Fibroblast of peridontal ligament (primary cell): ENCODE measurements at regions not wholly inside any gene's neighbourhood (a gene's known extent, or its start where the extent isn't known, plus 50 kb on each side); places are given as distances from the start of the nearest gene placed in this dataset.
A peak's percentile ranks its signal among the peaks of the same experiment; 100 is the strongest.
"Not testable (repeated sequence)": the region's sequence is repeated elsewhere in the genome, so short reads cannot be mapped to it uniquely, and the experiment has no call there.

ENCODE experiments used
- DNase-seq: peaks from one replicate; pipeline ENCODE4 v3.0.0-alpha.2; 2010; ENCODE audit errors: extremely low read depth

DNA sequence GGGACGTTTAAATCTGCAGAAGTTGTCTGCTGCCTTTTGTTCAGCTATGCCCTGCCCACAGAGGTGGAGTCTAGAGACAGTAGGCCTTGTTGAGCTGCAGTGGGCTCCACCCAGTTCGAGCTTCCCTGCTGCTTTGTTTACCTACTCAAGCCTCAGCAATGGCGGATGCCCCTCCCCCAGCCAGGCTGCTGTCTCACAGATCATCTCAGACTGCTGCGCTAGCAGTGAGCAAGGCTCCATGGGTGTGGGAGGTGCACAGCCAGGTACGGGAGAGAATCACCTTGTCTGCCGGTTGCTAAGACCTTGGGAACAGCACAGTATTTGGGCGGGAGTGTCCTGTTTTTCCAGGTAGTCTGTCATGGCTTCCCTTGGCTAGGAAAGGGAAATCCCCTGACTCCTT lies 114.3 kb upstream of the PALM2AKAP2 start:
- DNase-seq: not testable (repeated sequence)

DNA sequence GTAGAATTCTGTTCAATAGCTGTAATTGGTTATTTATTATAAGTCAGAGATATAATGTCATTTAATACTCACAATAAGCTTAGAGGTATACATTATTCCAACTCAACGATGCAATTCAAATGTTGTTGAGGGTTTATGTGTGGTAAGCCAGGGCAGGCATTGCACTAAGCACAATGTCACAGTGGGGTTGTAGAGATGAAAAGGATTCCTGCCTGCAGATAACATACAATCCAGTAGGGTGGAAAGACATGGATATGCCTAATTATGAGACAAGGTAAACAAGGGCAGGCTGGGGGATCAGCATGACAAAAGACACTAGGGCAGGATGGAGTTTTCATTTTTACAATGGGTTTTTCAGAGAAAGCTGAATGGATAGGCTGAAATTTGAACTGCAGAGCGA lies 98.7 kb upstream of the PALM2AKAP2 start:
- no peak for DNase-seq

DNA sequence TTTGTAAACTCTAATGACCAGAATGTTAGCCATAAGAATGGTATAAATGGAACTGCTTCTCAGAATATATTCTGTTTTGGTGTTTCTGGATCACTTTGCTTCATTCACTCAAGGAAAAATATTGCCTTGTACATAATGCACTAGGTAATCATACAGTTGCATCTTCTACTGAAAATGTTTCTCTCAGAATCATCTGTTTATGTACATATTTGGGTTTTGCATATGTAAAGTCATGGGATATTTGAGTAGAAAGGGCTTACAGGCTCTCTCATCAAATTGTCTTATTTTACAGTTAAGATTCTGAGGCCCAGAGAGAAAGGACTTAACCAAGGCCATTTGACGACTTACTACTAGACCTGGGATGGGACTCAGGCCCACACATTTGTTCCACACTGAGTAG lies 97.8 kb upstream of the PALM2AKAP2 start:
- no peak for DNase-seq

DNA sequence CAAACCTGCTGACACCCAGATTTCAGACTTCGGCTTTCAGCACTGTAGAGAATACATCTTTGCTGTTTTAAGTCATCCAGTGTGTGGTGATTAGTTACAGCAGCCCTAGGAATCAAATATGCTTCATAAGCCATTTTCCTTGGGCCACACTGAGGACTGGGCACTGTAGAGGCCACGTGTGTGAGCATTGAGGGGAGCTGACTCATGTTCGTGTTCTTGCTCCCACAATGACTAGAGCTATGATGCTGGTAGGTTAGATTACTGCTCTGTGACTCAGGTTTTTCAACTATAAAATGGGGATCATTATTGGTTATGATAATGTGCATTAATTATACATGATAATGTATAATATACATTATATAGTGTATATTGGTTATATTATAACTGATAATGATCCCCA lies 96.5 kb upstream of the PALM2AKAP2 start:
- no peak for DNase-seq

DNA sequence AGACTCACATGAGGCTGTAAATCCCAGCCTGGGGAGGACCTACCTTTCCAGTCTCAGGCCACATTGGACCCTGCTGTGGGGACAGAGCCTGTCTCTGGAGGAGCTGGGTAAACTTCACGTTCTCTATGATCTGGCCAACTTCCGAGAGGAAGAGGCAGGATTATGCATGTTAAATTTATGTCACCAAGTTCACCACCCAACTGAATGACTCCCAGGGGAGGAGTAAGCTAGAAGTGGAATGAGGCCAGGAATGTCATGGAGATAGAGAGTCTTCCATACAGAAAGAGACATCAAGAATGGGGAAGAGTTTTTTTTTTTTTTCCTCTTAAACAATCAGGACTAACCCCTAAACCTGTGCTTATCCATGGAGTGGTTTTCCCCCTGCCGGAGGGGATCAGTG lies 90.3 kb upstream of the PALM2AKAP2 start:
- no peak for DNase-seq

DNA sequence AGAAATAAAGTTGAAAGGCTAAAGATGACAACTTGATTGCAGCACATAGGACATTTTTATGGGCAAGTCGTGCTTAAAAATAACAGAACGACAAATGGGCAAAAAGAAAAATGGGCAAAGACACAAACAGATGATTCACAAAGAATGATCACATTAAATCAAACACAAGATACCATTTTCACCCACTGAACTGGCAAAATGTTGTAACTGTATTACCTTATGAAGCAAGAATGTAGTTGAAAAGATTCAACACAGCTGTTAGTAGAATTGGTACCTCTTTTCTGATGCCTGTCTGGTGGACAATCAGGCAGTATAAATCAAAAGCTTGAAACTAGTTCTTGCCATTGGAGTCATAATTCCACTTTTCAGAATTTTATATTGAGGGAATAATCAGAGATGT lies 81.0 kb upstream of the PALM2AKAP2 start:
- peak; percentile 28 for DNase-seq

DNA sequence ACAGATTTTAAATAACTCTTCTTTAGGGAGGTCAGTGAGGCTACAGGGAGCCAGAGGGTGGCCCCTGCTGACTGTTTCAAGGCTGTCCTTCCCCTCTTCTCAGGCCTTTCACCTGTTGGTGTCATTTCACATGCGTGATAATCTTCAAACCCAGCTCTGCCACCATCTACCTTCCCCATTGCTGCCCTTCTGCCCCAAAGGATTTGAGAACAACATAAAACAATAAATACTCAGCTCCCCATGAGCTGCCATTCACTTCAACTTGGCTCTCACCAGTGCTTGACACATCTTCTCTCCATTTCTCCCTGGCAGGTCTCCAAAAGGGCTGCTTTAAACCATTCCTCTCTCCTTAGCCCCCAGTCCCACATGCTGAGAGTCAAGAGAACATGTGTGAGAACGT lies 75.5 kb upstream of the PALM2AKAP2 start:
- no peak for DNase-seq

DNA sequence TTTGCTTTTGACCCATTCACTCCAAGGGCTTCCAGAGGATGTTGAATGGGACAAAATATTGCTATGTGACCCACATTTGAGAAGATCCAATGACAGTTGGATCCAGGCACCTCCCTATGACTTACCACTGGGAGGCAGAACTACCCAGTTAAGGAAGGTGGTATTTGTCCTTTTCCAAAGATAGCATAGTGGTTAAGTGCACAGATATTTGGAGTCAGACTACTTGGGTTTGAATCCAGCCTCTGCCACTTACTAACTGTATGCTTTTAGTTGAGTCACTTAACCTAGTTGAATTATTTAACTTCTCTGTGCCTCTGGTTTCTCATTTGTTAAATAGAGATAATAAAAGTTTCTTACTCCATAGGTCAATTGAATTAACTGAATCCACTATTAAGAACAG lies 74.5 kb upstream of the PALM2AKAP2 start:
- peak; percentile 55 for DNase-seq

DNA sequence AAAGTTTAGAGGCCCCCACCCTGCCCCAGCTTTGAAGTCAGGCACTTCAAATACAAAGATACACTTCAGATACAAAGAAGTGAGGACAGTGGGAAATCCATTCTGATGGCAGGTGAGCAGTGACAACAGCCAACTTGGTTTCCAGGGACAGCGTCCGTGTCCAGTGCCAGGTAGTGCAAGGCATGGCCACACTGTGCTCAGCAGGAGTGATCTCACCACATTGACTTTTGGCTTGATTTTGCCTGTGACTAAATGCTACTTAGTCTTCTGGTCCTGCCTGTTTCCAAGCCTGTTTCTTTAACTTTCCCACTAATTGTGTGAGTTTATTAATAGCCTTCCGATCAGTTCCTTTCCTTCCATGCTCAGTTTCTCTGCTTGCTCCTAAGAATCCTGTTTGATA lies 72.6 kb upstream of the PALM2AKAP2 start:
- no peak for DNase-seq

DNA sequence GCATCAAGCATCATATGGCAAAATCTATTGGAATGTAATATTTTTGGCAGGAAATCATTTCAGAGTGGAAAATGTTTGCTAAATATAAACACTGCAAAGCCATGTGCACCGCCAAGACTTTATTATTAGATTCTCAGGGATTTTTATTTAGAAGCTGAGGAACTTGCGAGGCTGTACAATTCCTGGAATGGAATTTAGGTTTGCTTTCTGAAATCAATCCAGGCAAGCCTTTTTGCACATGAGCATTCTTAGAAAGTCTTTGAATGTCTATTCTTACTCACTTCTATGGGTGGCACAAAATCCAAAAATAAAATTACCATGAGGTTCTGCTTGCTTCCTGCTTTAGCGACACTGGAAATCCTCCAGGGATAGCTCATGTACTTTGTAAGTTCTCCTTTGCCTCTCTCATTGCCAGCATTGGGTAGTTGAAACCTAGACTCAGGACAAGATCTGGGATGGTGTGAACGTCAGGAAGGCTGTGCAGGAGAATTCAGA lies 71.5 kb upstream of the PALM2AKAP2 start:
- peak; percentile 38 for DNase-seq

DNA sequence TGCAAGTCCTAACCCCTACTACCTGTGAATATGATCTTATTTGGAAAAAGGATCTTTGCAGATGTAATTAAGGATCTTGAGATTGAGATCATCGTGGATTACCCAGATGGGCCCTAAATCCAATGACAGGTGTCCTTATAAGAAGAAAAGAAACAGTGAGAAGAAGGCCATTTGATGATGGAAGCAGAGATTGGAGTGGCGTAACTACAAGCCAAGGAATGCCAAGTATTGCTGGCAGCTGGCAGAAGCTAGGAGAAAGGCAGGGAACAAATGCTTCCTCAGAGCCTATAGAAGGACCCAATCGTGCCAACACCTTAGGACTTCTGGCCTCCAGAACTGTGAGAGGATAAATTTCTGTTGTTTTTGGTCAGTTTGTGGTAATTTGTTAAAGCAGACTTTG lies 70.1 kb upstream of the PALM2AKAP2 start:
- no peak for DNase-seq

DNA sequence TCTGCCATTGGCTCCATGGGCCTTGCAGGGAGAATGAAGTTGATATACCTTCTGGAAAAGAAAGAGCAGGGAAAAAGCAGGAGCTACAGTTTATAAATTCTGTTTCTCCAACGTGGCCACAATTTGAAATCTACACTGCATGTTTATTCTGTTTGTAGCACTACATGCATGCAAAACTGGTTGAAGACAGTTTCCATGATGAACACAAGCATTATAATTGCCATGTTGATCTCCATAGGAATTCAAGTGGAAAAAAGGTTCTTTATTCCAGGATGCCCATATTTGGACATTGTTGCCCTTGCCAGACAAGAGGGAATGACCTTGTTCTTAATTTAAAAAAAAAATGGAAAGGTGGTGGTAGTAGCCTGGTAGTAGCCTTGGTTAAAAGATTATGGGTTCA lies 69.2 kb upstream of the PALM2AKAP2 start:
- no peak for DNase-seq

DNA sequence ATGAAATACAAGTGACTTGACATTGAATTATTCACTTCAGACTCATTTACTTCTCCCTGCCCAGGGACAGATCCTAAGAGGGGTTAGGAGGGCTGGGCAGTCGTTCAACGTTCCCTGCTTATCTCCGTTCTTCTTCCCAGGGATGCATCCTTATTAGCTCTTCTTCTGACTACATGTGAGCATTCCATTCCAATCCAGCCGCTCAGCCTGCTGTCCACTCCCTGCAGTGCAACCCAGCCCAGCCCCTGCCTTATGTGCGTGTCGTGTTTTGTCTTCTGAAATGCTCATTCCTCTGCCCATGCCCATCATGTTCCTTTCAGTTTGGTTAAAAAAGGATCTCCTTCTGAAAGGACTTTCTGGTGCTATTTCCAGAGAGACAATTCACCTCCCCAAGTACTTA lies 64.7 kb upstream of the PALM2AKAP2 start:
- no peak for DNase-seq

DNA sequence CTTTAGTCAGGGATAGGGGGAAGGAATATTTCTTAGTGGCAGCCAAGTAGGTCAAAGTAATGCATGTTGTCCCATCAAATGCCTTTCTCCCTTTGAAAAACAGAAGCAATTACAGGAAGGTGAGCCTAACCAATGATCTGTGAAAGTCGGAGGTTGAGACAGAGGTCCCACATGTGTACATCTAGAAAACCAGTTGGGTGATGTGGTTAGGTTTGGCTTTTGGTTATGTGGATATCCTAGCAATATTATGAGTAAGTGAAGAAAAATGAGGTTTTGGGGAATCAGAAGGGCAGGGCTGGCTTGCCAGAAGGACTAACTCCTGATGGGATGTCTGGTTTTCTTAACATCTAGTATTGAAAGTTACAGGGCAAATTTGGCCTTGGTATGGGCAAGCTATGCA lies 63.4 kb upstream of the PALM2AKAP2 start:
- DNase-seq: no peak

DNA sequence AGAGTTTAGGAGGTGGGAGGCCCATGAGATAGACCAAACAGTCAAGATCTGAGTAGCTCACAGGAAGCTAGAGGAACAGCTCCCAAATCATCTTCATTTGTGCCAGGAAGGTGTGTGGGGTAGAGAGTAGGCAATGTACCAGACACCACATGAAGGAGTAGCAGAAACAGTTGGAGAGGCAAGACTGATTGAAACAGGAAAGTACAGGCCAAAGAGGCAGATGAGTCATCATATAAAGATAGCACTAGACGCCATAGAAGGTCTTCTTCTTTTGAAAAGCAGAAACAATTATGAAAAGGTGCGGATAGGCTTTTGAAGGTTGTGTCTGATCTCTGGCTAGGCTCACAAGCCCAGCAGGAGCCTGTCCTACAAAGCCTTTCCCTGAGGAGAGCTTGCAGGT lies 62.7 kb upstream of the PALM2AKAP2 start:
- DNase-seq: no peak

DNA sequence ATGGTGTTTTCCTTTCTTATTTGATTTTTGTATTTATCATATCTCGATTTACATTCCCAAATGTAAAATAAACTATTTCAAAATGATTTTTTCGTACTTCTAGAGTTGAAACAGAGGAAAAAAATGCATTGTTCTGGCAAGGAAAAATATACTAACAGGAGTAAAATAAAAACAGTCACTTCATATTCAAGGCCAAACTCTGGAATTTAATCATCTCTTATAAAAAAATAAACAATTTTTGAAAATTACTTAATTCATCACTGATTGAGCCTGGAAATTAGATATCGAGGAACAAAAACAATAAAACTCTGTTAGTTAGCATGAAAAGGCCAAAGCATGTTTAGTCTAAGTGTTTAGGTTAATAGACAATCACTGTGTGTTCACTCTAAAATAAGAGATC lies 61.1 kb upstream of the PALM2AKAP2 start:
- no peak for DNase-seq

DNA sequence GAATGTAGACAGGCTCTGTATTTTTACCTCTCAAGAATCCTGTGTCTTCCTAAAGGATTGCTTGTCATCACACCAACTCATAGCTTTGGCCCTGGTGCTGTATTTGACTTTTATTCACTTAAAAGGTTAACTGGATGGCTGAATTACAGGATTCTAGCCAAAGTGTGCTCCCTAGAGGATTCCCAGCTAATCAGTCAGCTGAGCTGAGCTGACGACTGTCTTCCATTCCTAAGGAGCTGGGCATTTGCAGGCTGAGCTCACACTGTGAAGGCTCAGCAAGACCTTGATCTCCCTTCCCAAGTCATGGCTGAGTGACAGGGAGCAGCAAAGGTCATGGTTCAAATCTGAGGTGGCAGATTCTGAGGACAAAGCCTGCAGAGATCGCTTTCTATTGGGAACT lies 59.0 kb upstream of the PALM2AKAP2 start:
- DNase-seq: peak; percentile 11

DNA sequence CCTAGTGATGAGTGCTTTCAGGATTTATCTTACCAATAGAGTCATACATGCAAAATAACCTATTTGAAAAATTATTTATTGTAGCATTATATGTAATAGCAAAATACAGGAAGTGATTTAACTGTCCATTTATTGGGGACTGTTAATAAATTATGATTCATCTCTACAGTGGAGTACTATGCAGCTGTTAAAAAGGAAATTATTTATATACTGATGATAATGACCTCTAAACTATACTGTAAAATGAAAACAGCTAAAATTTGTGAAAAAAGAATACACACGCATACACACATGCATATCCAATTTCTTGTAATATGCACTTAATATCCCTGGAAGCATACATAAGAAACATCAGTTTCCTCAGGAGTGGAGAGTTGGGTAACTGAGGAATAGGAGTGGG lies 58.0 kb upstream of the PALM2AKAP2 start:
- DNase-seq: no peak

DNA sequence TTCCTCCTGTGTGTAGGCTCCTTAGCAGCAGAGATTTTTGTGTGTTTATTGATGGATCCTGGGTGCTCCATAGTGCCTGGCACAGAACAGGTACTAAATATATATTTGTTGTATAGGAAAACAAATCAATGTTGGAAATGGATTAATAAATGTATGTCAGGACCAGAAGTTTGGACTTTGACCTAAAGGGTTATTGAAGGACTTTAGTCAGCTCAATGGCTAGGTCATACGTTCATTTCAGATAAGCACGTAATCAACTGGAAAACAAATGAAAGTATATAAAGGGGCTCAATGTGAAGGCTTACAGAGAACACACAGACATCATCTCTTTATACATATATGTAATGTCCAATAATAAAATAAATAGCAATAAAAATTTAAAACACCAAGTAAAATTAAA lies 56.2 kb upstream of the PALM2AKAP2 start:
- no peak for DNase-seq

DNA sequence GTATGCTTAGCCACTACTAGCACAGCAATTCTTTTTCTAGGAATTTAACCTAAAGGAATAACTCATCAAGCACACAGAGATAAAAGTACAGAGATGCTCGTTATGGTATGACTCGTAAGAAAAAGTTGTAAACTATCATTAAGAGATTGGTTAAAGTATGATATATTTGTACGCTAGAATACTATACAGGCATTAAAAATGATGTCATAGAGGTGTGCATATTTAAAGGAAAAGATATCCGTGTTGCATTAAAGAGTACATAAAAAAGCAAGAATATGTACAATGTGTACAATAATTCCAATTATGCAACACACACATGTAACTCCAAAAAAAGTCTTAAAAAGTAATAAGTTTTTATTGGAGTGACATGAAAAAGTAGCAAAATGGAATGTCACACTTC lies 54.5 kb upstream of the PALM2AKAP2 start:
- DNase-seq: no peak

DNA sequence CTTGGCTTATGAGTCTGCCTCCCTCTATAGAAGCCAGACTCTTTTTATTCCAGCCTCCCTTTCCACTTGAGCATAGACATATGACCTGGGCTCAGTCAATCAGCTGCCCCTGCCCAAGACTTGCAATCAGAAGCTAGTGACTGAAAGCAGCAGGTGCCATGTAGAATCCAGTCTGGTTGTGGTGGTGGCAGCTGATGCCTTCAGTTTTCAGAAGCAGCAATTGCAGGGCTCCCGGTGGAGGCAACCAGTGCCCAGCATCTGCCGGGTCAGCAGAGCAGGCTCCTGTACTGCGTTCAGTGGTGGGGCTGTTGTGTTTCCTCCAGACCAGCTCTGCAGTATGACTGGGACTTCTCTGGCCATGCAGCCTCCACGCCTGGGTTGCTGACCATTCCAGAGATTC lies 53.9 kb upstream of the PALM2AKAP2 start:
- DNase-seq: no peak

DNA sequence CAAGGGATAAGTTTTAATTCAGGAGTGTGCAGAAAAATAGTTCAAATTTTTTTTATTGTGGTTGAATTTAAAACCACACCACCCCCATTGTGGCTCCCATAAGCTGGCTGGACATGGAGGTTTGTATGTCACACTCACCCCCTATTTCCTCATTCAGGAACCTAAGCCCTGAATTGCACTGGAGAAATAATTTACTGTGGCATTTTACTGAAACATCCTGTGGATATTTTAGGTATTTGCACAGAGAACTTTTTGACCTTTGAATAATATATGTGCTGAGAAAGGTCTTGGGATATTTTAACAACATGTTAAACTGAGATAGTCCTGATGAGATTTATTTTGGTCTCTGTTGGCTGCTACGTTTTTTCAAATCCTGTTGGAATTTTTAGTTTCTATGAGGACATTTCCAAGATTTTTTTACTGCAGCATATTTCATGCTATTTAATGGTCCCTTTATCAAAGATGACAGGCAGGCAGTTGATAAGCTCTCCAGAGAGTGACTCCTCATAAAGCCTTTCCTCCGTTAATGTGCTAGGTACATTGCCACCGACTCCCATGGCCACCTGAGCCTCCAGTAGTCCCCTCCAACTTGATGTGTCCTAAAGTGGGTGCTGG lies 51.2 kb upstream of the PALM2AKAP2 start:
- DNase-seq: no peak

DNA sequence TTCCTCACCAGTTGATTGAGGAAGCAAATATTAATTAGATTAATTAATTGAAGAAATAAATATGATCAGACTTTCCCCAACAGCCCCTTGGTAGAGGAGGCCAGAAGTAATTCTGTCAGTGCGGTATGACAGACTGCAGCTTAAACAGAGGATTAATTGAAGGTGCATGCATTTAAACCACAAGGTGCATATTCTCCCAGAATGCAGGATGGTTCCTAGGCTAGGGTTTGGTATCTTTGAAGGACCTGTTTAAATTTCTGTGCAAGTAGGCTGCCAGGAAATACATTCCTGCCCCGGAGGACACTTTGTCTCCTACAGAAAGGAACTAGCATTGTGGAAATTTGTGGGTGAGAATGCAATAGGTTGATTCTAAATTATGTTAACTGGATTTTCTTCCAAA lies 50.5 kb upstream of the PALM2AKAP2 start:
- no peak for DNase-seq
